NCI-H524 treated with DMSO at 0.1 percent for 48 hours (cell line): ENCODE measurements at regions not wholly inside any gene's neighbourhood (a gene's known extent, or its start where the extent isn't known, plus 50 kb on each side); places are given as distances from the start of the nearest gene placed in this dataset.

Experiments
- DNase-seq: peaks from one replicate; lab custom pipeline; 2025; lab: John Stamatoyannopoulos, UW

DNA sequence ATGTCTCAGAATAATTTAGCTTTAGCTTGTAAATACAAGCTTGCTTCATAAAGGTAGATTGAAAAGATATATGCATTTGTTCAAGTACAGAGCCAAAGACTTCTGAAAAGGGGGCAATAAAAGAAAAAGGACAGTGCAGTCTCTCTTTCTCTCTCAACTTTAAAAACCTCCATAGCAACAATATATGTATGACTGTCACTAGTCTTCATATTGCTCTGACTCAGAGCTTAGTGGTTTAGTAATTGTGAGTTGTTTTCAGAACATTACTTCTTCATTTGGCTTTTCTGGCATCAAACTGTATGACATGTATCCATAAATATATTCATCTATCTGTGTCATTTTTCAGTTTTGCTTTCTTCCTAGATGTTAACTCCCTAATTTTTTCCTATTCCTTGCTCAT, 194.6 kb upstream of the KIF2A start:
- DNase-seq, result no peak

GRCh38 chr5:62112689-62113228, 193.2 kb upstream of the KIF2A start:
- no peak for DNase-seq

DNA sequence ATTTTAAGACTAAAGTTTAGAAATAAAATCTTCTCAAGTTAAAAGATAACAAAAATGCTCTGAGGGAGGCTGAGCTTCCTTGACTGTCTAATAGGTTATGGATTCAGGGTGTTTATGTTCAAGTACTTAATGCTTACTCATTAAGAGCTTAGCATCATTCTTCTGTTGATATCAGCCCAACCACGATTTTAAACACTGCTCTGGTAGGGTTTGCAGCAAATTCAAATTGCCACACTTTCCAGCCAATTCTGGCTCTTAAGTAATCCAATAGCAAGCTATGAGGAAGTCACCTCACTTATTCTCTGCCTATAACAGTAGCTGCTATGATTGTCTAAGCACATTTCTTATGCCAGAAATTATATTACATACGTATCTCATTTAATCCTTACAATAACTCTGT, 191.0 kb upstream of the KIF2A start:
- DNase-seq, result no peak

DNA sequence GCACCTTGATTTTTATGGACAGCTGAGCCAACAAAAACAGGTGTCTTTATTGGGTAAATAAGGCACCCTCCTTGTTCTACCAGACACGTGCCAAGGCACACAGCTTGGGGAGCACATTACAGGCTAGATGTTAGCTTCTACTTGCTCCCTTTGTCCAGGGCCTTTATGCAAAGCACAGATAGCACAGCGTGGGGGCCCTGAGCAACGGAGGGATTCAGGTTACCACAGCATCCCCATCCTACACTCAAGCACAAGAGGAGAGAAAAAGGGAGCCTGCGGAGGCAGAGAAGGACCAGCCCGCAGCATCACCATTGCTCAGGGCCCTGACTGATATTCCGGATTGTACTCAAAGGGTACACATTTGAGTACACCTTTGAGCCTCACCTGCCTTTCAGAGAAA, 181.7 kb upstream of the KIF2A start:
- no peak for DNase-seq

- DNase-seq, result no peak
These were observed 179.9 kb upstream of the KIF2A start for GRCh38 chr5:62126090-62126489.

DNA sequence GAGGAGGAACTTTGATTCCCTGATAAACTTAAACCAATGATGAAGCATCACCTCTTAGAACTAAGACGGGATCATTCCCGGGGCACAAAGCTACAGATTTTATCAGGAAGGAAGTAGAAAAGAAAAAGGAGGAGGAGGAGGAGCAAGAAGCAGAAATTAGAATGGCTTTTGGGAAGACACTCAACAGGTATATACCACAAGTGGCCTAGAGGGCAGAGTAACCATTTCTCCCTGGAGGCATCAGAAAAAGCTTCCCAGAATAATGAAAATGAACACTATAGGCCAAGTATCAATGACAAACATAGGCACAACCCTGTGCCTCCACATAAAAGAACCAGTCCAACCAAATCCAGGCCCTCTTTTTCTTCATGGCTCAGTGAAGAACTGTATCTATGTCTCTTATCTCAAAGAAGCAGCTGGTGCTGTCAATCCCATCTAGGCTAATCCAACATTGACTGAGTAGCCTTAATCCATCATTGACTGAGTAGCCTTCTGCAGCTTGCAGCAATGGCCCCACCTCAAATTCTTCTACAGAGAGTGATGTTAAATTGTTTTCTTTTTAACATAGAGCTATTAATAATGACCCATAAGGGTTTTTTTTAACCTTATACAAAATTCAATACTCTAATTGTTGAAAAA, 178.8 kb upstream of the KIF2A start:
- no peak for DNase-seq

DNA sequence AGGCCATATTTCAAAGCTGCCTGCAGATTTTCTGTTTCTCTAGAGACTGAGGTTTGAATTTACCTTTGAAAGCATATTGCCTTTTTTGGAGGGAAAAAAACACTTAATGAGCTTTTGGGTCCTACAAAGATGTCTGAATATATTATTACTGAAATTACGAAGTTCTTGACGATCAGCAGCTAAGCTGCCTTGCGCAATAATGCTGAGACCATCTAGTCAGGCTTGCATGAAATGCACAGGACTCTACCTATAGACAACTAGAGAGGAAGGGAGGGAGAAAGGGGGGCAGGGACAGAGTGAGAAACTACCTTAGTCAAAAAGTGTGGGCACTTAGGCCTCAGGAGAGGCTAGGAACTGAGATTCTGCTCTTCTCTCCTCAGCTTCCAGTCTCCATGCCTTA, 175.9 kb upstream of the KIF2A start:
- DNase-seq, result no peak

DNA sequence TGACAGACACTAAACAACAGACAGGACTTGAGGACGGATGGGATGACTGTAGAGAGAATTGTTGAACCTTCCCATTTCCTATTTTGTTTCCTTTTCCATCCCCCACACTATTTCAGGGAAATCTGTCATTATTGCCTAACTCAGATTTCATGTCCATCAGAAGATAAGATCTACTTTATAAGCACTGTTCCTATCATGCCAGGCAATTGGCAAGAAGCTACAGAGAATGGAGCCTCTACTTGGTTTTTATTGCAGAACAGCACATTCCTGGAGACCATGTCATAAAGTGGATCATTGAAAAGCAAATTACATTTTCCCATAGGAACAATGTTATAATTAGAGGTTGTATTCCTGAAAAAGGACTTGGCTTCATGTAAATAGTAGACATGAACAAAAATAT, 173.7 kb upstream of the KIF2A start:
- DNase-seq, result no peak

- DNase-seq, result no peak
These were observed 172.6 kb upstream of the KIF2A start for GRCh38 chr5:62133426-62133825.

DNA sequence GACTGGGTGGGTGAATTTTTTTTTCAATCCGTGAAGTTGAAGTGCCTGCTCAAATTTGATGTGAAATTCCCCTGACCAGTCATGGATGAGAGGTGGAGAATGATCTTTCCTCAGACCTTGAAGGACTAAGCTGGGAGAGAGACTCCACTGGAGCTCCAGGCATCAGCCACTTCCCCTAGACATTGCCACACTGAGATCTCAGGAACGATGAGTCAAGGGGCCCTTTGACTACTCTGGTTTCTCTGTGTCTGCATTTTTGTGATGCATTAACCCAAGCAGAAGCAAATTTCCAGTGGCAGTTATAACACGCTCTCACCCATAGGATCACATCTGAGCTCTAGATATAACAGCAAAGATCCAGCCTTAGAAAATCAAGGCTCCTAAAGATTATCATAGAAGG, 171.2 kb upstream of the KIF2A start:
- DNase-seq, result no peak

DNA sequence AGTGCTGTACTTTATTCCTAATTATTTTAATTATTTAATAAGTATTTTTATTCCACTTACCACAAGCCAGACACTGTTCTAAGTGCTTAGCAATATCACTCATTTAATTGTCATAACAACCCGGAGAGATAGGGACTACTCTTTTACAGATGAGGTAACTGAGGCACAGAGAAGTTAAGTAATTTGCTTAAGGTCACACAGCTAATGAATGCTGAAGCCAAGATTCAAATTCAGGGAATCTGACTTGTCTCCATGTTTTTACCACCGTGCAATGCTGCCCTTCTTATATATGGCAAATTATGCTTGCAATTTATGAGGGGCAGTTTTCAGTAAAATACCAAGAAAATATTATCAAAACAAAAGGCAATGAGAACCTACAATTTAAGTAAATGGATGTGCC, 168.4 kb upstream of the KIF2A start:
- DNase-seq, result no peak

- DNase-seq, result no peak
These were observed 167.4 kb upstream of the KIF2A start for GRCh38 chr5:62138607-62139006.

- no peak for DNase-seq
These were observed 166.3 kb upstream of the KIF2A start for GRCh38 chr5:62139741-62140140.

DNA sequence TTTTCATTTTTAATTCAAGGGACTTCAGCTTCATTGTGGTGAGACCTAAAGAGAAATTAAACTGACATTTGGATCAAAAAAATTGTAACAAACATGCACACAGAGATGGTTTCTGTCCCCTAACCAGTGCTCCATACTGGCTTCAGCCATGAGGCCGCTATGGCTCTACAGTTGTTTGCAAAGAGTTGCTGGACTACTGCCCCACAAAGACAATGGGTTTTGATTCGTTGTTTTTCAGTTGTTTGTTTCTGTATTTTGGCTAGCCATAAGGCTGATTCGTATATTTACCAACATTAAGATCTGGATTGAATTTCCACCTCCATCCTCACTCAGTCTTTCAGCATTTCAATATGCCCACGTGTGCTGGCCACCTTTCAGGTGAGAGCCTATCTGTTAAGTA, 163.7 kb upstream of the KIF2A start:
- DNase-seq, result no peak

DNA sequence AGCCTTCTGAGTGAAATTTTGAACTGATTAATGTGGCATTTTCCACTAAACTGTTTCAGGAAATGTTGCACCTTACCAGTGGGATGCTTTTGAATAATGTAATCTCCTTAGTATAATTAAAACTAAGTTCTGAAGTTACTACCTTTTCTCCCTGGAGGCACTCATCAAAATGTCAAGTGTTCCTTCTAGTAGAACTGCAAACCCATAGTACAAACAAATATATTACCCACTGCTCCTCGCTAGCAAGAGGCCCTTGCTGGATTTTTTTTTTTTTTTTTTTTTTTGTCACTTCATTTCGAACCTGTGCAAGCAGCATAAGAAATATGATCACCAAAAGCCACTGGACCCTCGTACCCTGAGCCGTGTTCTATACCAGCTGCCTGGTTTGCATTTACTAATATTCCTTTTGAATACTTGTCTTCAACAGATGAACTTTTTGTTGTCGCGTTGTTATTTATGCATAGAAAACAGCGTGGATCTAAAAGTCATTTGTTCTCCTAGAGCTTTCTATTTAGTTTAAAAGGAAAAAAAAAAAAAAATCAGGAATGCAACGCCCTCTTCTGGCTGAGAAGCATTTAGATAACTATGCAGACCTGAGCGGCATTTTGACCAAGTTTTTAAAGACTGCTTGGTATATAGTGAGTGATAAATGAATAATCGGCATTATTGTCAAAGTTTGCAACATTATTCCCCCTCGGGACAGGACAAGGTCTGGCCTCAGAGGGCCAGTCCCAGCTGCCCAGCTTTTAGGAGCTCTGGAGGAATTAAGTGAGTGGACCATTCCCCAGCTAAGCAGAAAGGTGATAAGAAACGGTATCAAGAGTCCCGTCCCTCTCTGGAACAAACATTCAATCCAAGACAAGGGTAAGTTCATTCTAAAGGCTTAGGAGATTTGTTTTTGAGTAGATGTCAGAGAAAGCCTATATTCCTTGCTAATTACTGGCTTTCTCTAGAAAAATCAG, 162.5 kb upstream of the KIF2A start:
- no peak for DNase-seq

GRCh38 chr5:62144401-62145022, 161.5 kb upstream of the KIF2A start:
- no peak for DNase-seq

- DNase-seq, result no peak
These were observed 156.1 kb upstream of the KIF2A start for GRCh38 chr5:62149879-62150278.

- peak; percentile 38 for DNase-seq
These were observed 153.5 kb upstream of the KIF2A start for GRCh38 chr5:62152394-62153087.

DNA sequence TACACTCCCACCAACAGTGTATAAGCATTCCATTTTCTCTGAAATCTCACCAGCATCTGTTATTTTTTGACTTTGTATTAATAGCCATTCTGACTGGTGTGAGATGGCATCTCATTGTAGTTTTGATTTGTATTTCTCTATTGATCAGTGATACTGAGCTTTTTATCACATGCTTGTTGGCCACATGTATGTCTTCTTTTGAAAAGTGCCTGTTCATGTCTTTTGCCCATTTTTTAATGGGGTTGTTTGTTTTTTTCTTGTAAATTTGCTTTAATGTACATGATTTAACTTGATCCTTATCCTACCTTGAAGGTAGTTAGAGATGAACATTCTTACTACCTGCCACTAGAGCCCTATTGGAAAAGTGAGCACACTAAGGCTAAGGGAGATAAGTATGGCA, 151.2 kb upstream of the KIF2A start:
- DNase-seq, result no peak

DNA sequence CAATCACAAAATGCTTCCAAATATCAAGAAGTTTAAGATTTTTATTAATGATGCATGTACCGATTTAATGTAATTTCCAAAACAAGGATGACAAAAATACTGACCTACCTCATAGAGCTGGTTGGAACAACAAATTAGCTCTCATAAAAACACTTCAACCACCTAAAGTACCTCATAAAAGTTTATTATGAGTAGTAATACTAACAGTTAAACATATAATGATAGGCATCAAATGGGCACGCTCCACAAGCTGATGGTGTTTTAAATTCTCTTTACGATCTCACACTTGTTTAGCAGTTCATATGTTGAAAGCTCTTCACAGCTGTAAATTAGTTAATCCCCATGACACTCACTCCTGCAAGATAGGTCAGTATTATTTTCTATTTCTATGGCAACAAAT, 150.0 kb upstream of the KIF2A start:
- peak; percentile 29 for DNase-seq

DNA sequence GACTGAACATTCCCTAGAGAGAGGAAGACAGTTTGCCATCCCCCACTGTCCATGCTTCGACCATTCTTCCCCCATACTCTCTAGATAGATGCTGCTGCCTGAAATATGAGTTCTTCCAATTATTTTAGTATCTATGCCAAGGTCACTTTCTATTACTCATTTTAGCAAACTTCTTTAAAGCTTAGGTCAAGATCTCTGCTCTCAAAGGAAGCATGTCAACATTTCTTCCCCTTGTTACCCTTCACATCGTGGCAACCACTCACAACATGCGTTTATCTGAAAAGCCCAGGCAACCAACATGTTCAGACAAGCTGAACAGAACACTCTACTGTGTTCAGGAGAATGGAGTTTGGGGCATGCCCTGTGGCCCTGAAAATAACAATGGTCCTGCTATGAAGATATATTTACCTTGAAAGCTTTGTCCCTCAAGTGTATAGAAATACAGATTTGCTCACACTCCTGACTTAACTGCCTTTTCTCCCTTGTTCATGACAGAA, 138.4 kb upstream of the KIF2A start:
- no peak for DNase-seq
